ENCODE measurements at regions not wholly inside any gene's neighbourhood (a gene's known extent, or its start where the extent isn't known, plus 50 kb on each side); places are given as distances from the start of the nearest gene placed in this dataset.
"Not testable (repeated sequence)": the region's sequence is repeated elsewhere in the genome, so short reads cannot be mapped to it uniquely, and the experiment has no call there.

DNA sequence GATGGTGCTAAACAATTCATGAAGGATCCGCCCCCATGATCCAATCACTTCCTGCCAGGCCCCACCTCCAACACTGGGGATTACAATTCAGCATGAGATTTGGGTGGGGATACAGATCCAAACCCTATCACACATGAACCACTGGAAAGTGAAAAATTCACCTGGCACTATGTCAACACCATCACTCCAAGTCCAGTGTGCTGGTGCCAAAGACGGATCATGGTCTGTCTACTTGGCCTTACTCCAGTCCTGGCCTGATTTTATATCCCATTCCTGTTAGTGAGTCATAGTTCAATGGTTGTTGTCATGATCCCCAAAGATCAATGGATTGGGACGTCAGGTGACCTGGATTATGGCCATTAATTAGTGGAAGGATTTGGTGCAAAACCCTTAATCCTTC, 147.4 kb upstream of the RPS23 start:
- DNase-seq (ENCODE audit: low read depth): no peak

DNA sequence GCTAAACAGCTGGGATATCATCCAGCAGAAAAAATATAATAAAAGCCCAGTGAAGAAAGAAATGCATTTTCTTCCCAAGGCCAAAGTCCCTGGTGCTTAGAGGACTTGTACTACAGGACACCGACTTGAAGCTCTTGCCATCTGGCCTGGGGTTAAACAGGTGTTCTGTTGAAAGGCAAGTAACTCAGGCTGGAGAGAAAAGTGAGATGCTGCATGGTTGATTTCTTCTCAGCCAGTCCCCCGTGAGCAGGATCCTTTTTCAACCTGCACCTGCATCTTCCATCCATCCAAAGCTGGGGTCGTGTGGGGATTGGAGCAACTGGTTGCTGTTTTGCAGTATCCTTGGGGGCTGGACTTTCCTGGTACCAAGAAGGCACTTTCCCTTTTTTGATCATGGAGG, 146.1 kb upstream of the RPS23 start:
- DNase-seq (ENCODE audit: low read depth): no peak

GRCh38 chr5:82422751-82423181, 144.6 kb upstream of the RPS23 start:
- DNase-seq (ENCODE audit: low read depth): no peak

- DNase-seq (ENCODE audit: low read depth): no peak
Measured at GRCh38 chr5:82422001-82422740, 144.0 kb upstream of the RPS23 start.

DNA sequence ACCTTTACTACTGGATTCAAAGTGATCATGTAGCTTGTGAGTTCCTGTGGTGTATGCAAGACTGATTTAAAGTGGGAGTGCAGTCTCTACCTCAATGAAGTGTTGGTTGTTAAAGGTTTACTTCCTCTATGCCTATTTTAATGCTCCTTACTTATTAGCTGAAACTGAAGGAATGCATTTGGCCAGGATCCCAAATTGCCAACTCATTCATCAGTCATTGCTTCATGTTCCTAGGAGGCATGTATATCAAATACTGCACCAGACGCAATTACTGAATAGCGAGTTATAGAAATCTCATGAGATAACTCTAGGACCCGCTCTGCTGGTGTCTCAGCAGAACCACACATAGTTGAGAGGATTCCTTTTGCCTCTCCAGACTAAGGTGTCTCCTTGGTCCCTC, 143.0 kb upstream of the RPS23 start:
- DNase-seq (ENCODE audit: low read depth): no peak

- DNase-seq (ENCODE audit: low read depth): not testable (repeated sequence)
Measured at GRCh38 chr5:82420524-82420923, 142.4 kb upstream of the RPS23 start.

DNA sequence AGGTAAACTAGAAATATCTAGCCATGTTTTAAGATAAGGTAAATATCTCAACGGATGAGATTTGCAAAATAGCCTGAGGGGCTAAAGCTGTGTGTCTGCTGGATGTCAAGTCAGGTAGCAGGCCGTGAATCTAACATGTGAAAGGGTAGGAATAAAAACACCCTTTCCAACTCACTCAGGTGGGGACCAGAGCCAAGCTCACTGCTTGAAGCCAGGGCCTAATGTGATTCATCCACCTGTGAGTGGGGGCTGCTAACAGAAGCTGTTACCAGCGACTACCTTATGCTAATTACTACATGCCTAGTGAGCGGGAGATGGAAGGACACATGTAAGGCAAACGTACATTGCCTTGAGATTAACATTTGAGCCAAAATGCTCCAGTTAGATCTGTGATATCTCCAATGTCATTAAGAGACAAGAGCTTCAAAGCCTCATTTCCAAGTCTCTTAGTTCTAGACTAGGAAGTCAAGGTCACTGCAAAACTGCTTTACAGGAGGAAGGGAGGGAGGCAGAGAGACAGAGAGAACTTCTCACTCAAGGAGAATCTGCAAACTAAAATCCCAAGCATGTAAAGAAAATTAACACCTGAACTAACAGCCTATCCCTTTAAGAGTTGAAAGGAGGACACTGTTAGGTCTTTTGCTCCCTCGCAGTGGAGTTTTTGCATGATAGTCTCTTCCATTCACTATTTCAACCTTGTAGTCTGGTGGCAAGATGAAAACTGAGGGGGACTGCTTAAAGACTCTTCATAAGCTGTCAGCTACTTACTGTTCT, 141.6 kb upstream of the RPS23 start:
- no peak for DNase-seq (ENCODE audit: low read depth)

GRCh38 chr5:82418608-82418950, 140.4 kb upstream of the RPS23 start:
- no peak for DNase-seq (ENCODE audit: low read depth)

DNA sequence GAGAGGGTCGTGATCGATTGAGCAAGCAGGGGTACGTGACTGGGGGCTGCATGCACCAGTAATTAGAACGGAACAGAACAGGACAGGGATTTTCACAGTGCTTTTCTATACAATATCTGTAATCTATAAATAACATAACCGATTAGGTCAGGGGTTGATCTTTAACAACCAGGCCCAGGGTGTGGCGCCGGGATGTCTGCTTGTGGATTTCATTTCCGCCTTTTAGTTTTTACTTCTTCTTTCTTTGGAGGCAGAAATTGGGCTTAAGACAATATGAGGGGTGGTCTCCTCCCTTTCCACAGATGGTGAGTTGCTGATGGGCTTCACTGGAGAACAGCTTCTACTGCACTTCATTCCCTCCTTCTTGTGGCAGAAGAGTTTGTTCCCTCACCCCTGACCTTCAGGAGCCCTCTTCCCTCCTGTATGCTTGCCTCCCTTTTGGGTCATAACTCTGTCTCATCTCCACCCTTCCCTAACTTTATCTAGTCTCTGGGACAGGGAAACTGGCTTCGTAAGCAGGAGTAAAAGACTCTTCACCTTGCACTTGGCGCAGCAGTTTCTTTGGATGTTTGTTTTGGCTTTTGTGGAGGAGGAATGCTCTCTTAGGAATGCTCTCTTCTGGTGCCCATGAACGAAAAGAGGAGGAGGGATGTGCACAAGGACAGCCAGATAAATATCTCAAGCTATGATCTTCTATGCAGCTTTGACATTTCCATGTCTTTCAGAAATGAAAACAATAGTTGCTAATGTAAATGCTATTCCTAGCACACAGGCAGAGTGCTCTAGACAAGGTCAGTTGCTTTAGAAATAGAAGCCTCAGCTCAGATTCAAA, 139.8 kb upstream of the RPS23 start:
- DNase-seq (ENCODE audit: low read depth): no peak

GRCh38 chr5:82416512-82416911, 138.4 kb upstream of the RPS23 start:
- no peak for DNase-seq (ENCODE audit: low read depth)

- DNase-seq (ENCODE audit: low read depth): no peak
Measured at GRCh38 chr5:82414041-82414388, 135.9 kb upstream of the RPS23 start.

DNA sequence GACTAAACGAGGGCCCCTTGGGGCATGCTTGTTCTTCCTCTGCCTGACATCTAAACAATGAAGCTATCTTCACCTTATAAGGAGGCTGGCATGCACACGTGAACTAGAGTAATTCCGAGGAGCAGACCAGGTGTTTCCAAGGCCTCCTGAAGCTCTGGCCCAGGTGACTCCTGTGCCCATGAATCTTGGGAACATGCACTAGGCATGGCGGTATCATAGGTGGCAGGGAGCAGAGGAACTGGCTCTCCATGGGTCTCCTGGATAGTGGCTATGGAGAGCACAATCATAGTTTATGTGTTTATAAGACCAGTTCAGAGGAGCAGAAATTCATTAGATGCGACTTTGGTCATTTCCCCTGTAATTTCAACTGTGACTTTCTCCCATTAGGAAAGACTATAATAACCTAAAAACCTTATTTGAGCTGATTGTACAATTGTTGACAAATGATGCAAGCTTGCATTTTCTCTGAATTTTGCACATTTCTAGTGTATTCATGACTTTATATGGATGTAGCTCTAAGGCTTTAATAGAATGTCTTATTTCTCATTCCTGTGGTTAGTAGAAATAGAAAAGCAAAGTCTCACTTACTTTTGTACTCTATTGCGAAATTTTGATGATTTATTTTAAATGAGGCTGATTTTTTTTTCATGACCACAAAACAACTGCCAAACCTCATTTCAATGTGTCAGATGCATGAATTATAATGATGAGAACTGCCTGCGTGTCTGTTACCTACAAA, 135.3 kb upstream of the RPS23 start:
- DNase-seq (ENCODE audit: low read depth): no peak

- DNase-seq (ENCODE audit: low read depth): no peak
Measured at GRCh38 chr5:82408033-82408432, 129.9 kb upstream of the RPS23 start.

DNA sequence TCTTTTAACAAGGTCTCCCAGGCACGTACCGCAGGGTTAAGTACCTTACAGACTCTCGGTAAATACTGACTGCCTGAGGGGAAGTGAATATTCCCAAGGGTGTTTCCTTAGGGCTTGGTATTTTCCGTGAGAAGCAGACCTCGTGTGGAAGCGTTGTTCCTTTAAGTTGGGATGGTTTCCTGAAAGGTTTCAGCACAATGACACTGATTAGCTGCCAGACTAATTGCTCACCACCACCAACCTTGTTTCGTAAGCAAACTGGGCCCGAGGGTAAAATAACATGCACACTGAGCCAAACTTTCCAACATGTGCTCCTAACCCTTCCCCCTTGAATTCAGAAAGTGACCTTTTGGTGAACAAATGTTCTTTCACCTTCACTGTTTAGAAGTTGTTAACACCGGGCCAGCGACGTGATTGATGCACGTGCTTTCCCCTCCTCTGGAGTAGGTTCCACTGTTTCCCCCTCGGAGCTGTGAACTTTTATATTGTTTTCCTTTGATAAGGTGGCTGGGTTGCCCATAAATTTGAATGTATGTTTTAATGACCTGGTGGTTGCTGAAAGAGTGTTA, 128.1 kb upstream of the RPS23 start:
- DNase-seq (ENCODE audit: low read depth): no peak

DNA sequence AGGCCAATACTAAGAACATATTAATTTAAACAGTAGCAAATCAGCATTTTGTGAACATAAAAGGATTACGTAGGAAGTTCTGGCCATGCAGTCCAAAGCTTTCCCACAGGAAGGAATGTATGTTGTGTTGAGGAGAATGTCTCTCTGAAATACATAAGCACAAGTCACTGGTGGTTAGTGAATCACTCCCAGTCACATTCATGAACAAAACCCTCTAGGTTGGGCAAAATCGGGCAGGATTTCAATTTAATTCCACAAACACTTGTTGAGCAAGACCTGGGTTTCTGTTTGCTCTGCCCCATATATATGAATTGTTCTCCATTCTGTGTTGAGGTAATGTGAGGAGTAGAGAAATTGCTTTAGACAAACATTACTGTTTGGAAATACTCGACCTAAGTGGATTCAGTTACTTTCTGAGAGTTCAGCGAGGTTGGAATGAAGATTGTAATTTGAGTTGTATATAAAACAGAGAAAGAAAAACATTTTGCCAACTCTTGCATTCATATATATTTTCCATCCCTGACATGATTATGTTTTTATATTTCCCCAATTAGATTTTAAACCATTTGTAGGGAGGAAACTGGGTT, 127.6 kb upstream of the RPS23 start:
- no peak for DNase-seq (ENCODE audit: low read depth)

DNA sequence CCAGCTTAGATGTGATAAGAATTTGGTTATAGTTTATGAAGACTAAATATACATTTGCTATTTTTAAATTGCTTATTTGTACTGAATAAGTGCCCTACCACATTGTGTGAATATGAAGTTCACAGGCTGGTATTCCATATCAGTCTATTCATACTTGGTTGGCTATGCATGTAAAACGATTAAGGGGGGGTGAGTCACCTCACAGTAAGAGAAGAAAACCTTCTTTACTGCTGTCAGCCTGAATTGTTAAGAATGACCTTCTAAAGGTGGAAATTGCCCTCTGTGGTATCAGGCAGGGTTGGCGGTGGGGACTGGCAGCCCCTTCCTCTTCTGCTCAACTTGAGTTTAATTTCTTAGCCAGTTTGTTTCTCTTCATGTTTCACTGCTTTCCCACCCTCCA, 127.0 kb upstream of the RPS23 start:
- DNase-seq (ENCODE audit: low read depth): no peak

- no peak for DNase-seq (ENCODE audit: low read depth)
Measured at GRCh38 chr5:82404382-82404945, 126.3 kb upstream of the RPS23 start.

DNA sequence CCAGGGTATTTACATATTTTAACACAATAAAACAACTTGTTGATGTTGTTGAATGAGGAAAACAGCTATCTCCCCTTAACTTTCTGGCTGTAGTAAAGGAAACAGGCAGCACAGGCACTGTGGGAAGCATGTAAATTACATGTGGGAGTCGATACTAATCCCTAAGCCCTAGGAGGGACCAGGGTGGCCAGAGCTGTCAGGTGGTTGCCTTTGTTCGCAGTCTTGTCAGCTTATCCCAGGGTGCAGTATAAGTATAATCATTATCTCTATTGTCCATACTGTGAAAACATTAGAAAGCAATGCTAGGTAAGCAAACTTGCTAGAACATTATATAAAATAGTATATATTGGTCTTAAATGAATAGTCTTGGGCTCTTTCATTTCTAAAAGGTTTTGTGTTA, 125.6 kb upstream of the RPS23 start:
- no peak for DNase-seq (ENCODE audit: low read depth)

DNA sequence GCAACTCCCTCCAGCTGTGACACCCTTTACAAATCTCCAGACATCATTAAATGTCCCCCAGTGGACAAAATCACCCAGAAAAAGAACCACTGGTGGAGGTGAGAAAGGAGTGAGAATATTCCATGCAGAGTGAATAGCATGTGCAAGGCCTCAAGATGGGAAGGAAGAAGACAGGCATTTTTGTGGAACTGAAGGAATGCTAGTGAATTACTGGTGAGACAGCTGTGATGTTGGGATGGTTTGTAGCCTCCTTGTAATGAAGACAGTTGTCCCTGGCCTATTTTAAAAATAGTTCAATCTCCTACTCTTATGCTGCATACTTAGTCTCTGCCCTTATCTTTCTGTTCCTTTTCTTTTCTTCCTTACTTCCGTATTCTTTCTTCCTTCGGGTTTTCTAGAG, 124.9 kb upstream of the RPS23 start:
- no peak for DNase-seq (ENCODE audit: low read depth)

- DNase-seq (ENCODE audit: low read depth): no peak
Measured at GRCh38 chr5:82399111-82399510, 121.0 kb upstream of the RPS23 start.

DNA sequence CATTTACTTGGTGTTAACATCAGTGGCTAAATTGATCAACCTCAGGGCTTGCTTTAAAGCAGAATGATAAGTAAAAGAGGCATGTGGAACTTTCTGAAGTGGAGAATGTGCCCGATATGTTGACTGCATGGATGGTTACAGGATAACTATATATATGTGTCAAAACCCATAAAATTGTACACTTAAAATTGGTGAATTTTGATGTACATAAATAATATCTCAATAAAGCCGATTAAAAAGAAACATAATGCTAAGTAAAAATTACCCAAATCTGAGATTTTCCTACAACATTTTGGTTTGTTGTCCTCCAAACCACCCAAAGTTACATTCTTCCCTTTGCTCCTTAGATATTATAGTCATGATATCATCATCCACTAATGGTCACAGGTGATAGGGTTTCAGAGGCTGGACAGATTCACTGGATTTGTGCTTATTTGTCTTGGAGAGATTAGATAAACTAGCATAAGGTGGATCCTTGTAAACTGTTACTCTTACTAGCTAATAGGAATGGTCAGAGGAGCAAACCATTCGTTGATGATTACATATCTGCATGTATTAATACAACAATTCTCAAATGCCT, 119.7 kb upstream of the RPS23 start:
- DNase-seq (ENCODE audit: low read depth): no peak

Data from stimulated activated CD4-positive, alpha-beta T cell treated with anti-CD3 and anti-CD28 coated beads, Interleukin-2, amount 100 ng/mL, for 4 hours (primary cell).